HG03571 (cell line): ENCODE measurements at regions not wholly inside any gene's neighbourhood (a gene's known extent, or its start where the extent isn't known, plus 50 kb on each side); places are given as distances from the start of the nearest gene placed in this dataset.
A peak's percentile ranks its signal among the peaks of the same experiment; 100 is the strongest.
"Not testable (repeated sequence)": the region's sequence is repeated elsewhere in the genome, so short reads cannot be mapped to it uniquely, and the experiment has no call there.

Experiments used
- ATAC-seq: cut with Tn5 transposase; IDR thresholded peaks from one replicate; pipeline ENCODE4 v1.9.1; 2021; ENCODE audit not compliant: unreplicated experiment

DNA sequence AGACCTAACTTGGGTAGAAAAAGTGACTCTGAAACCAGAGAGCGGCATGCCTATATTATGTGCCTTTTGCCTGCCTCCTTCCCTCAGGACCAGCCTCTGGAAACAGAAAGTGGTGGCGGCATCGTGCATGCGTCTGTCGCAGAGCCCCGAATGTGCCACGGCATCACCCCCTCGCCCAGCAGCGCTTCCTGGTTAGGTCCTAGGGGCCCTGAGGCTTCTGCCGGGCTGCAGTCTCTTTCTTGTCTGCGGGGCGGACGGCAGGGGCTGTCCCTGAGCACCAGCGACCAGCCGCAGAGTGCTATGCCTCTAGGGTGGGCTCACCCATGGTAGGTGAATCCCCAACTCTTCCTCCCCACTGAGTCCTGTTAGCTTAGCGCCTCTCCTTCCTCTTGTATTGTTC lies 68.7 kb downstream of the VSIG4 start:
- no peak for ATAC-seq

GRCh38 chrX:65967159-65967558 lies 72.7 kb downstream of the VSIG4 start:
- not testable (repeated sequence) for ATAC-seq

DNA sequence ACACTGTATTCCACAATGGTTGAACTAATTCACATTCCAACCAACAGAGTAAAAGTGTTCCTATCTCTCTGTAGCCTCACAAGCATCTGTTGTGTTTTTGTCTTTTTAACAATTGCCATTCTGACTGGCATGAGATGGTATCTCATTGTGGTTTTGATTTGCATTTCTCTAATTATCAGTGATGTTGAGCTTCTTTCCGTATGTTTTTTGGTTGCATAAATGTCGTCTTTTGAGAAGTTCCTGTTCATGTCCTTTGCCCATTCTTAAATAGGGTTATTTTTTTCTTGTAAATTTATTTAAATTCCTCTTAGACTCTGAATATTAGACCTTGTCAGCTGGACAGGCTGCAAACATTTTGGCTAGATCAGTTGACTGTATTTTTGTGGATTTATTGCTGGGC lies 78.2 kb downstream of the VSIG4 start:
- ATAC-seq = no peak

- ATAC-seq = no peak
Observed at GRCh38 chrX:65948103-65948502, 91.8 kb downstream of the VSIG4 start.

- ATAC-seq = no peak
Observed at GRCh38 chrX:65941775-65942174, 98.1 kb downstream of the VSIG4 start.

DNA sequence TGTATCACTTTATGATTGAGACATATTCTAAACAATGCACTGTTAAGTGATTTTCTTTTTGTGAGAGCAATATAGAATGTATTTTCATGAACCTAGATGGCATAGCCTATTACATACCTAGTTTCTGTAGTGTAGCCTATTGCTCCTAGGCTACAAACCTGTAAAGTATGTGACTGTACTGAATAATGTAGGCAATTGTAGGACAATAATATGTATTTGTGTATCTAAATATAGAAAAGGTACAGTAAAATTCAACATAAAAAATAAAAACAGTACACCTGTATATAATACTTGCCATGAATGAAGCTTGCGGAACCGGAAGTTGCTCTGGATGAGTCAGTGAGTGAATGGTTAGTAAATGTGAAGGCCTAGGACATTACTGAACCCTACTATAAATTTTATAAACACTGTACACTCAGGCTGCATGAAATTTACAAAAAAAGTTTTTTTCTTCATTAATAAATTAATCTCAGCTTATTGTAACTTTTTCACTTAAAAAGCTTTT lies 106.7 kb downstream of the VSIG4 start:
- ATAC-seq = no peak

DNA sequence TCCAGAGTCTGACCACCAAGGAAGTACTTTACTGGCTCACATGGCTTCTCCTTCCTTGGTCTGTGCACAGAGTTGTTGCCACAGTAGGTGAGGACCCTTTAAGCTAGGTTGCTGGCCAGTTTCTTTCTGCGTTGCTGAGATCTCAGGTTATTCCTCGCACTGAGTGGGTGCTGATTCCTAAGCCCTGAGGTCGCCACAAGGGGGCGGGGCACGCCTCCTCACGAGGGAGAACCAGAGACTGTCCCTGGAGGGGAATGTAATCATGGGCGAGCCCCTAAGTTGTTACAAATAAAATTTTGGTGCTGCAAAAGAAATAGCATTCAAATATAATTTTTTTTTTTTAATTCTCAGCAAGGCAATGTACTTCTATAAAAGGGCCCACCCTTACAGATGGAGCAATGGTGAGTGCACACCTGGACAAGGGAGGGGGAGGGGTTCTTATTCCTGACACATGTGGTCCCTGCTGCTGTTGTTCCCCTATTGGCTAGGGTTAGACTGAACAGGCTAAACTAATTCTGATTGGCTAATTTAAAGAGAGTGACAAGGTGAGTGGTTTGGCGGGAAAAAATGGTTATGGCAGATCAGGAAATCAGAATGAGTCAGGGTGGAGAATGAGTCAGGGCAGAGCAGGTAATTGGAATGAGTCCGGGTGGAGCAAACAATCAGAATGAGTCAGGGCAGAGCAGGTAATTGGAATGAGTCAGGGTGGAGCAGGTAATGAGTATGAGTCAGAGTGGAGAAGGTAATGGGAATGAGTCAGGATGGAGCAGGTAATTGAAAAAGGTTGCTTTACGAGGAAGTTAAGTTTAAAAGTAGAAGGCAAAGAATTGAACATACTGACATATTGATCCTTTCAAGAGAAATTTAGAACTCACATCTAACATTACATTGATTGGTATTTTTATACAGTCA lies 107.5 kb downstream of the VSIG4 start:
- no peak for ATAC-seq

DNA sequence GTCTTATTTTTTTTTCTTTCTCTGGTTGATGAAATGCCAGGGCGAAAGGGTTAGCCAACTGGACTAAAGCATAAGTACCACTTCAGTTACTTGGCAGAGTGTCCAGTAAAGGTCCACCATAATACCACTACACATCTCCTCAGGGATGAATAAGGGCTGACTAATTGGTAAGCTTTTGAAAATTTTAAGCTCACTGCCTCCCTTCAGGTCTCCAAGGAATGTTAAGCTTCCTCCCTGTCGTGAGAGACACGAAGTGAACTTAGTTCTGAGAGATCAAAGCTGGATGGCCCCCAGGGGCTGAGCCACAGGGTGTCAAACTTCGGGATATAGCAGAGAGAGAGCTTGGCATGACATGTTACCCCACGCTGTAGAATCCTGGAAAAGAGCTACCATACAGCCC lies 111.4 kb downstream of the VSIG4 start:
- no peak for ATAC-seq

- not testable (repeated sequence) for ATAC-seq
Observed at GRCh38 chrX:65927386-65927785, 112.5 kb downstream of the VSIG4 start.

- peak; percentile 75 for ATAC-seq
Observed at GRCh38 chrX:65926095-65927019, 113.5 kb downstream of the VSIG4 start.

GRCh38 chrX:65925592-65925991 lies 114.3 kb downstream of the VSIG4 start:
- no peak for ATAC-seq

GRCh38 chrX:65925005-65925404 lies 114.9 kb downstream of the VSIG4 start:
- ATAC-seq = no peak

DNA sequence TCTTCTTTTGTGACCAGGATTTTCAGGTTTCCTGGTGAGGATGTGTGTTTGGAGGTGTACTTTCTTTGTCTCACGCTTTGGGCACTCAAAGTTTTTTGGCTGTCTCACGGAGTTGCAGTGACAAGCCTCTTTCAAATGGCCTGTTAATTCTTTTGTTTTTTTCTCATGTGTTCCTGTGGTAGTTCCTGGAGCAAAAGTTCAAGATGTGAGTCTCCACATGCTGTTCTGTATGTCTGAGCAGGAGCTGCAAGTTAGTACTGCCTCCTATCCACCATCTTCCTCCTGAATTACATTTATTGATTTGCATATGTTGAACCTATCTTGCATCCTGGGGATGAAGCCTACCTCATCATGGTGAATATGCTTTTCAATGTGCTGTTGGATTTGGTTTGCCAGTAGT lies 118.5 kb downstream of the VSIG4 start:
- no peak for ATAC-seq

GRCh38 chrX:65920620-65921019 lies 119.3 kb downstream of the VSIG4 start:
- ATAC-seq = no peak

- ATAC-seq = no peak
Observed at GRCh38 chrX:65910899-65911298, 129.0 kb downstream of the VSIG4 start.

DNA sequence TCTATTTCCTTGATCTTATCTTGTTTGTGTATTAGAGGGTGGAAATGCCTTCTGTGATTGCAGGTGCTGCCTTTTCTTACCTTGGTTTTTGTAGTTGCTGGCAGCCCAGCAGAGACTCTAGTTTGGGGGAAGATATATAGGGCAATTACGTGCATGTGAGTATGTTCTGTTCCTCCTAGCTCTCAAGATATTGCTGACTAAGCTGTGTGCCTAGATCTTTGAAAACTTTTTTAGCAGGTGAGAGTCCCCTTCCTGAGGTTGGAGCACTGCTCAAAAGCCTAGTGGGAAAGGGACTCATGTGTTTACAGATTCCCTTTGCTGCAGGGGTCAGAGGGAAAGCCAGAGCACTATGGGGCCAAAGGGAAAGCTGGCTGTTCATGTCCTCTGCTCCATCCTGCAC lies 136.1 kb downstream of the VSIG4 start:
- ATAC-seq = no peak

DNA sequence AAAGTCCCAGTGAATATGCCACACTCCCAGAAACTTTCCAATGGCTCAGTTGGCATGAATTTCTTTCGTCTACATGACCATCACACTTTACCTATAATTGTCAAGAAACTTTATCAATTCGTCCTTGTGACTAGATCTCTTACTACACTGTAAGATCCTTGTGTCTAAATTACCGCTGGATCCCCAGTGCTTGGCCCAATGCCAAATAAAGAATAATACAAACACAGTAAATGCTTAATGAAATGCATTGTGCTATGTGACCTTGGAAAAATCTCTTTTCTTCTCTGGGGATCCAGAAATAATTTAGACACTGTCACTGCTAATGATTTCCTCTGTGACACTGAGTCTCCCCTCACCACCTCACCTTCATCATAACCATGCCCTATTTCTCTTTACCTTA lies 137.9 kb downstream of the VSIG4 start:
- no peak for ATAC-seq

GRCh38 chrX:65900850-65901844 lies 138.7 kb downstream of the VSIG4 start:
- no peak for ATAC-seq

- ATAC-seq = no peak
Observed at GRCh38 chrX:65894133-65894532, 145.7 kb downstream of the VSIG4 start.

GRCh38 chrX:65891817-65892216 lies 148.1 kb downstream of the VSIG4 start:
- ATAC-seq = not testable (repeated sequence)
